ENCODE measurements at regions not wholly inside any gene's neighbourhood (a gene's known extent, or its start where the extent isn't known, plus 50 kb on each side); places are given as distances from the start of the nearest gene placed in this dataset.
"Not testable (repeated sequence)": the region's sequence is repeated elsewhere in the genome, so short reads cannot be mapped to it uniquely, and the experiment has no call there.

- no peak for DNase-seq (ENCODE audit: low read depth in 6 of 9, low spot score in 9 of 9)
- H3K36me3 ChIP-seq (ENCODE audit: control insufficient read depth in 2 of 2, insufficient read depth in 2 of 2, low read length in 1 of 2) = no peaks in the 10 kb centered on the region
- no peaks in the 10 kb centered on the region for H3K4me1 ChIP-seq (ENCODE audit: control insufficient read depth in 2 of 2, insufficient read depth in 2 of 2, low read length in 2 of 2)
- H3K4me3 ChIP-seq (ENCODE audit: low read length in 2 of 2) = no peak overlapping the region
- no peaks in the 10 kb centered on the region for H3K9me3 ChIP-seq (ENCODE audit: control insufficient read depth in 2 of 2, insufficient read depth in 1 of 2, low read length in 1 of 2)
- 94% methylated on average over 6 of the region's 6 CpGs for WGBS
- H3K27me3 ChIP-seq (ENCODE audit: control insufficient read depth in 2 of 2, insufficient read depth in 1 of 2, low read length in 1 of 2) = no peaks in the 10 kb centered on the region
- H3K27ac ChIP-seq (ENCODE audit: low read depth in 1 of 2, low read length in 1 of 2) = no peak overlapping the region
These were observed 164.6 kb upstream of the KCTD7 start for GRCh38 chr7:66464059-66464458.

GRCh38 chr7:66466081-66466600, 162.5 kb upstream of the KCTD7 start:
- WGBS = 98% methylated on average over 8 of the region's 8 CpGs
- Histone ChIP-seq H3K27ac (ENCODE audit: low read depth in 1 of 2, low read length in 1 of 2) (no peak overlapping the region), H3K27me3 (ENCODE audit: control insufficient read depth in 2 of 2, insufficient read depth in 1 of 2, low read length in 1 of 2) (no peaks in the 10 kb centered on the region), H3K9me3 (ENCODE audit: control insufficient read depth in 2 of 2, insufficient read depth in 1 of 2, low read length in 1 of 2) (no peaks in the 10 kb centered on the region), H3K36me3 (ENCODE audit: control insufficient read depth in 2 of 2, insufficient read depth in 2 of 2, low read length in 1 of 2) (no peaks in the 10 kb centered on the region), H3K4me3 (ENCODE audit: low read length in 2 of 2) (no peak overlapping the region), H3K4me1 (ENCODE audit: control insufficient read depth in 2 of 2, insufficient read depth in 2 of 2, low read length in 2 of 2) (no peaks in the 10 kb centered on the region)
- DNase-seq (ENCODE audit: low read depth in 6 of 9, low spot score in 9 of 9) = no peak

GRCh38 chr7:66467887-66468286, 160.8 kb upstream of the KCTD7 start:
- DNase-seq (ENCODE audit: low read depth in 6 of 9, low spot score in 9 of 9) = no peak
- WGBS = 100% methylated on average over 2 of the region's 2 CpGs
- no peaks in the 10 kb centered on the region for H3K4me1 ChIP-seq (ENCODE audit: control insufficient read depth in 2 of 2, insufficient read depth in 2 of 2, low read length in 2 of 2)
- H3K27ac ChIP-seq (ENCODE audit: low read depth in 1 of 2, low read length in 1 of 2) = no peak overlapping the region
- H3K9me3 ChIP-seq (ENCODE audit: control insufficient read depth in 2 of 2, insufficient read depth in 1 of 2, low read length in 1 of 2) = no peaks in the 10 kb centered on the region
- H3K4me3 ChIP-seq (ENCODE audit: low read length in 2 of 2) = no peak overlapping the region
- H3K27me3 ChIP-seq (ENCODE audit: control insufficient read depth in 2 of 2, insufficient read depth in 1 of 2, low read length in 1 of 2) = no peaks in the 10 kb centered on the region
- no peaks in the 10 kb centered on the region for H3K36me3 ChIP-seq (ENCODE audit: control insufficient read depth in 2 of 2, insufficient read depth in 2 of 2, low read length in 1 of 2)

- H3K27me3 ChIP-seq (ENCODE audit: control insufficient read depth in 2 of 2, insufficient read depth in 1 of 2, low read length in 1 of 2); H3K9me3 ChIP-seq (ENCODE audit: control insufficient read depth in 2 of 2, insufficient read depth in 1 of 2, low read length in 1 of 2); H3K27ac ChIP-seq (ENCODE audit: low read depth in 1 of 2, low read length in 1 of 2); H3K4me1 ChIP-seq (ENCODE audit: control insufficient read depth in 2 of 2, insufficient read depth in 2 of 2, low read length in 2 of 2); H3K4me3 ChIP-seq (ENCODE audit: low read length in 2 of 2); H3K36me3 ChIP-seq (ENCODE audit: control insufficient read depth in 2 of 2, insufficient read depth in 2 of 2, low read length in 1 of 2); DNase-seq (ENCODE audit: low read depth in 6 of 9, low spot score in 9 of 9): not testable (repeated sequence)
- 98% methylated on average over 3 of the region's 3 CpGs for WGBS
These were observed 155.6 kb upstream of the KCTD7 start for GRCh38 chr7:66473064-66473463.

DNA sequence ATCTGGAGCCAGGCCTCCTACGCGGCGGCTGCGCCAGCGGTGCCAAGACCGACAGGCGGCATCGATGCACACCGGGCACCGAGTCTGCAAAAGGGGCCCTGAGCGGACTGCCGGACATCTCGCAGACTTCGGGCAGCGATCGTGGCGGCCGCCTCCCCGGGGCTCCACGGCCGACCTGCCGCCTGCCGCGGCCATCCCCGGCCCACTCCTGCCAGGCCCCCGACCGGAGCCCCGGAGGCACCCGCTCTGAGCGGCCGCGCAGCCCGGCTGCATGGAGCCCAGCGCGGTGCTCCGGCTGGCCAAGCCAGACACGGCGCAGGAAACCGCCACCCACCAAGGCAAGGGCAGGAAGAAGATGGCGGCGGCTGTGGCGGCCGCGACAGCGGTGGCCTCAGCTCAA, 154.2 kb upstream of the KCTD7 start:
- no peak overlapping the region for H3K4me3 ChIP-seq (ENCODE audit: low read length in 2 of 2)
- H3K36me3 ChIP-seq (ENCODE audit: control insufficient read depth in 2 of 2, insufficient read depth in 2 of 2, low read length in 1 of 2) = peaks cover 0 to 13% of the 10 kb centered on the region in 2 donors
- H3K4me1 ChIP-seq (ENCODE audit: control insufficient read depth in 2 of 2, insufficient read depth in 2 of 2, low read length in 2 of 2) = no peaks in the 10 kb centered on the region
- no peak overlapping the region for H3K27ac ChIP-seq (ENCODE audit: low read depth in 1 of 2, low read length in 1 of 2)
- no peak for DNase-seq (ENCODE audit: low read depth in 6 of 9, low spot score in 9 of 9)
- no peaks in the 10 kb centered on the region for H3K27me3 ChIP-seq (ENCODE audit: control insufficient read depth in 2 of 2, insufficient read depth in 1 of 2, low read length in 1 of 2)
- no peaks in the 10 kb centered on the region for H3K9me3 ChIP-seq (ENCODE audit: control insufficient read depth in 2 of 2, insufficient read depth in 1 of 2, low read length in 1 of 2)
- 96% methylated on average over 45 of the region's 45 CpGs for WGBS

GRCh38 chr7:66476056-66476455, 152.6 kb upstream of the KCTD7 start:
- H3K4me3 ChIP-seq (ENCODE audit: low read length in 2 of 2); H3K9me3 ChIP-seq (ENCODE audit: control insufficient read depth in 2 of 2, insufficient read depth in 1 of 2, low read length in 1 of 2); H3K27ac ChIP-seq (ENCODE audit: low read depth in 1 of 2, low read length in 1 of 2); DNase-seq (ENCODE audit: low read depth in 6 of 9, low spot score in 9 of 9); H3K27me3 ChIP-seq (ENCODE audit: control insufficient read depth in 2 of 2, insufficient read depth in 1 of 2, low read length in 1 of 2); H3K4me1 ChIP-seq (ENCODE audit: control insufficient read depth in 2 of 2, insufficient read depth in 2 of 2, low read length in 2 of 2): not testable (repeated sequence)
- WGBS = 98% methylated on average over 3 of the region's 3 CpGs
- H3K36me3 ChIP-seq (ENCODE audit: control insufficient read depth in 2 of 2, insufficient read depth in 2 of 2, low read length in 1 of 2) = peaks cover 0 to 16% of the 10 kb centered on the region in 2 donors

- H3K27ac ChIP-seq (ENCODE audit: low read depth in 1 of 2, low read length in 1 of 2); H3K27me3 ChIP-seq (ENCODE audit: control insufficient read depth in 2 of 2, insufficient read depth in 1 of 2, low read length in 1 of 2); H3K4me3 ChIP-seq (ENCODE audit: low read length in 2 of 2); H3K9me3 ChIP-seq (ENCODE audit: control insufficient read depth in 2 of 2, insufficient read depth in 1 of 2, low read length in 1 of 2); H3K4me1 ChIP-seq (ENCODE audit: control insufficient read depth in 2 of 2, insufficient read depth in 2 of 2, low read length in 2 of 2); DNase-seq (ENCODE audit: low read depth in 6 of 9, low spot score in 9 of 9): not testable (repeated sequence)
- H3K36me3 ChIP-seq (ENCODE audit: control insufficient read depth in 2 of 2, insufficient read depth in 2 of 2, low read length in 1 of 2) = peaks cover 0 to 21% of the 10 kb centered on the region in 2 donors
- 94% methylated on average over 3 of the region's 3 CpGs for WGBS
These were observed 150.8 kb upstream of the KCTD7 start for GRCh38 chr7:66477822-66478397.

DNA sequence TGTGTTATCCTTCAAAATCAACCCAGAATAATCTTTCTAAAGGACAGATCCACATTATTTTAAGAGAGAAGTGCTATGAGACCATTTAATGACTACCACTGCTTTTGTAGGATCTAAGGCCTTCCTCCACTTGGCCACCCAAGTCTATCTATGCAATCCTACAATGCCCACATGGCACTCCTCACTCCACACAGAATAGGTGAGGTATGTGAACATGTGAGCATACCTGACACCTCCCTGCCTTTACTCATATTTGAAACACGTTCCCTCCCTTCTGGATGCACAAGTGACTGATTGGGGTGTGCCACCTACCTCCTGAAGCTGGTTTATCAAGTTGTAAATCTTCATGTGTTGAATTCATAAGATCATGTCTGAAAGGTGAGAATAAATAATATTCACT, 147.5 kb upstream of the KCTD7 start:
- WGBS = 95% methylated on average over 1 of the region's 1 CpG
- not testable (repeated sequence) for H3K4me1 ChIP-seq (ENCODE audit: control insufficient read depth in 2 of 2, insufficient read depth in 2 of 2, low read length in 2 of 2); H3K27me3 ChIP-seq (ENCODE audit: control insufficient read depth in 2 of 2, insufficient read depth in 1 of 2, low read length in 1 of 2); H3K27ac ChIP-seq (ENCODE audit: low read depth in 1 of 2, low read length in 1 of 2); H3K9me3 ChIP-seq (ENCODE audit: control insufficient read depth in 2 of 2, insufficient read depth in 1 of 2, low read length in 1 of 2); DNase-seq (ENCODE audit: low read depth in 6 of 9, low spot score in 9 of 9); H3K4me3 ChIP-seq (ENCODE audit: low read length in 2 of 2)
- peaks cover 0 to 21% of the 10 kb centered on the region in 2 donors for H3K36me3 ChIP-seq (ENCODE audit: control insufficient read depth in 2 of 2, insufficient read depth in 2 of 2, low read length in 1 of 2)

DNA sequence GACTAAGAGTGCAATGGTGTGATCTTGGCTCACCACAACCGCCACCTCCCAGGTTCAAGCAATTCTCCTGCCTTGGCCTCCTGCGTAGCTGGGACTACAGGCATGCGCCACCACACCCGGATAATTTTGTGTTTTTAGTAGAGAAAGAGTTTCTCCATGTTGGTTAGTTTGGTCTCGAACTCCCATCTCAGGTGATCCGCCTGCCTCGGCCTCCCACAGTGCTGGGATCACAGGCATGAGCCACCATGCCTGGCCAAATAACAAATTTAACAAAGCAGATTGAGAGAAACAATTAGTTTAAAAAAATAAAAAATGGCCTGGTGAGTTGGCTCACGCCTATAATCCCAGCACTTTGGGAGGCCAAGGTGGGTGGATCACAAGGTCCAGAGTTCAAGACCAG, 139.6 kb upstream of the KCTD7 start:
- H3K27me3 ChIP-seq (ENCODE audit: control insufficient read depth in 2 of 2, insufficient read depth in 1 of 2, low read length in 1 of 2); H3K27ac ChIP-seq (ENCODE audit: low read depth in 1 of 2, low read length in 1 of 2); DNase-seq (ENCODE audit: low read depth in 6 of 9, low spot score in 9 of 9); H3K36me3 ChIP-seq (ENCODE audit: control insufficient read depth in 2 of 2, insufficient read depth in 2 of 2, low read length in 1 of 2); H3K9me3 ChIP-seq (ENCODE audit: control insufficient read depth in 2 of 2, insufficient read depth in 1 of 2, low read length in 1 of 2); H3K4me3 ChIP-seq (ENCODE audit: low read length in 2 of 2); H3K4me1 ChIP-seq (ENCODE audit: control insufficient read depth in 2 of 2, insufficient read depth in 2 of 2, low read length in 2 of 2): not testable (repeated sequence)
- 98% methylated on average over 8 of the region's 8 CpGs for WGBS

DNA sequence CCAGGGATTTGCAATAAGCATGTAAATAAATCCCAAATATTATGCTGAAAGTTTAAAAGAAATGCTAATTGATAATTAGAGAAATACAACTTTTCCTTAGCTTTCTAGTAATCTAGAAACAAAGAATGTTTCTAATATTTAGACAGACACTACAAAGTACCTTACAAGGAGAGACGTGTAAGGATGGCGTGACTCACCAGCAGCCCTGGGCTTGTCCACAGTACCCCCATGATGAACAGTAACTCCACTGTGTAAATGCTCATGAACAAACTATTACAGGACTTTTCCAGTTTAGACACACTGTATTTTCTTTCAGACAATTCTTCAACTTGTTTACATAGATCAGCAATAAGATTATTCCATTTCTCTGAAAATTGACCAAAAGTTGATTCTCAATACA, 138.9 kb upstream of the KCTD7 start:
- 46% methylated on average over 2 of the region's 2 CpGs for WGBS
- not testable (repeated sequence) for H3K27me3 ChIP-seq (ENCODE audit: control insufficient read depth in 2 of 2, insufficient read depth in 1 of 2, low read length in 1 of 2); H3K36me3 ChIP-seq (ENCODE audit: control insufficient read depth in 2 of 2, insufficient read depth in 2 of 2, low read length in 1 of 2); H3K4me3 ChIP-seq (ENCODE audit: low read length in 2 of 2); DNase-seq (ENCODE audit: low read depth in 6 of 9, low spot score in 9 of 9); H3K9me3 ChIP-seq (ENCODE audit: control insufficient read depth in 2 of 2, insufficient read depth in 1 of 2, low read length in 1 of 2); H3K27ac ChIP-seq (ENCODE audit: low read depth in 1 of 2, low read length in 1 of 2); H3K4me1 ChIP-seq (ENCODE audit: control insufficient read depth in 2 of 2, insufficient read depth in 2 of 2, low read length in 2 of 2)

Data from thymus (tissue), 11 donors.